HepG2 (cell line): ENCODE measurements at regions not wholly inside any gene's neighbourhood (a gene's known extent, or its start where the extent isn't known, plus 50 kb on each side); places are given as distances from the start of the nearest gene placed in this dataset.

Experiments used
- ATAC-seq: fragments of 200-7000 bp; cut with Tn5 transposase; 3 replicates; pipeline ENCODE4 v1.9.1; 2020; ENCODE audit warnings: mild to moderate bottlenecking, moderate library complexity
- BruUV-seq: library from RNA; stranded (reverse); fragments of 400-500 nt; replicated peaks from 2 replicates; lab custom pipeline; 2021; lab: Mats Ljungman, UMichigan
- CTCF ChIA-PET: fragments of 300-600 bp; formaldehyde crosslinking; extraction: SDS; loops from one replicate; lab custom pipeline; 2021; ENCODE audit warnings: low total read pairs, inconsistent platforms, low intra/inter-chr PET ratio; lab: Yijun Ruan, JAX
- POLR2A ChIA-PET: fragments of 350-600 bp; sonication (Branson Sonifier 250); formaldehyde crosslinking; loops from one replicate; lab custom pipeline; 2020; ENCODE audit warnings: antibody characterized with exemption, inconsistent platforms; lab: Yijun Ruan, JAX
- DNase-seq: peaks from one replicate; pipeline ENCODE4 v3.0.0-alpha.2; 2015; ENCODE audit warnings: low spot score
- FAIRE-seq: peaks from 3 replicates; lab custom pipeline; 2011; peaks lifted over from hg19 to GRCh38; lab: Jason Lieb, UNC
- H2AFZ ChIP-seq: one replicate; pipeline ENCODE4 v1.6.1; 2011; ENCODE audit warnings: low read length, inconsistent platforms
- H3K27ac ChIP-seq: fragments of 300-600 bp; 3 replicates; pipeline ENCODE4 v1.8.0; 2011; ENCODE audit warnings: mixed run types, mild to moderate bottlenecking, mixed read lengths, low read length, inconsistent platforms; ENCODE audit not compliant: insufficient read depth; ENCODE audit errors: extremely low read length
- H3K27me3 ChIP-seq, 2 experiments: fragments of 200-600 bp in 1 of 2; 2 replicates in 1 of 2; 3 replicates in 1 of 2; pipeline versions ENCODE4 v1.6.0 to v1.8.0; 2011; ENCODE audit warnings: low read length in 2 of 2, mild to moderate bottlenecking in 2 of 2, moderate library complexity in 2 of 2, inconsistent platforms in 1 of 2; ENCODE audit not compliant: insufficient read depth in 2 of 2, control insufficient read depth in 1 of 2
- H3K36me3 ChIP-seq, 2 experiments: fragments of 200-600 bp in 1 of 2; replicated peaks in 1 of 2; 2 replicates in 1 of 2; 3 replicates in 1 of 2; pipeline versions ENCODE4 v1.5.1 to v1.8.0; 2011; ENCODE audit warnings: low read length in 2 of 2, inconsistent platforms in 1 of 2; ENCODE audit not compliant: insufficient read depth in 2 of 2, control insufficient read depth in 1 of 2
- H3K4me1 ChIP-seq: 2 replicates; pipeline ENCODE4 v1.5.1; 2012; ENCODE audit warnings: low read length, inconsistent platforms; ENCODE audit not compliant: insufficient read depth
- H3K4me2 ChIP-seq: 2 replicates; pipeline ENCODE4 v1.6.0; 2011; ENCODE audit warnings: low read depth, low read length, inconsistent platforms
- H3K4me3 ChIP-seq, 3 experiments: fragments of 200-600 bp in 1 of 3; sonication (generic), shearing (Covaris generic) in 1 of 3; replicated peaks in 1 of 3; 2 replicates each; pipeline ENCODE4 v1.5.1; 2011 to 2016; ENCODE audit warnings: low read length in 3 of 3, inconsistent platforms in 2 of 3, low read depth in 2 of 3, mild to moderate bottlenecking in 2 of 3, control low read depth in 1 of 3, mixed read lengths in 1 of 3; ENCODE audit not compliant: insufficient read depth in 1 of 3
- H3K79me2 ChIP-seq: one replicate; pipeline ENCODE4 v1.6.1; 2011; ENCODE audit warnings: low read length, inconsistent platforms; ENCODE audit not compliant: insufficient read depth
- H3K9ac ChIP-seq: 2 replicates; pipeline ENCODE4 v1.6.0; 2011; ENCODE audit warnings: mild to moderate bottlenecking, low read depth, low read length, inconsistent platforms; ENCODE audit not compliant: insufficient read depth
- H3K9me3 ChIP-seq: 2 replicates; pipeline ENCODE4 v1.5.1; 2012; ENCODE audit warnings: mild to moderate bottlenecking, low read length
- H4K20me1 ChIP-seq: 2 replicates; pipeline ENCODE4 v1.6.0; 2011; ENCODE audit warnings: inconsistent platforms, mild to moderate bottlenecking, low read length, moderate library complexity; ENCODE audit not compliant: insufficient read depth
- CREB1 ChIP-seq, 2 experiments: fragments of 450-650 bp in 1 of 2; IDR thresholded peaks; 2 replicates each; pipeline ENCODE4 v1.6.1; 2016 to 2017; ENCODE audit warnings: control low read depth in 1 of 2, mild to moderate bottlenecking in 1 of 2, missing compliant biosample characterization in 1 of 2, missing genetic modification characterization in 1 of 2
- FOXP1 ChIP-seq, 2 experiments: fragments of 450-650 bp in 1 of 2; IDR thresholded peaks; 2 replicates each; pipeline ENCODE4 v1.6.1; 2017 to 2018; ENCODE audit warnings: antibody characterized with exemption in 1 of 2
- HOXA7 ChIP-seq: sonication (generic); formaldehyde crosslinking; IDR thresholded peaks from 2 replicates; pipeline ENCODE4 v1.8.1; 2022; ENCODE audit warnings: mild to moderate bottlenecking, missing genetic modification reagents, moderate library complexity
- ZNF607 ChIP-seq: sonication (generic); formaldehyde crosslinking; IDR thresholded peaks from 2 replicates; pipeline ENCODE4 v1.5.1; 2020; ENCODE audit warnings: missing genetic modification reagents, mild to moderate bottlenecking, borderline replicate concordance
- WGBS: methylation state at CpG from one replicate; pipeline ENCODE4 v1.1.6; 2017; ENCODE audit warnings: low lambda C conversion rate; 5-methylcytosine and 5-hydroxymethylcytosine counted together
- in situ Hi-C: cut with HindIII; loops from 2 replicates; pipeline ENCODE4 v1.10.0; 2017; ENCODE audit warnings: low pct_unique_long_range_greater_than_20kb; ENCODE audit not compliant: extremely low pct_ligation_motif_present
- intact Hi-C: fragments of 100-400 bp; cut with micrococcal nuclease; formaldehyde crosslinking; loops from one replicate; pipeline ENCODE4 v1.10.0; 2022; ENCODE audit not compliant: unreplicated experiment

- no TSS peak for BruUV-seq
- intact Hi-C loops: no loop called here
- Histone ChIP-seq H3K9ac (no peak overlapping the region), H3K27ac (no peak overlapping the region), H3K9me3 (no peaks in the 10 kb centered on the region), H4K20me1 (no peaks in the 10 kb centered on the region), H3K36me3 (no peaks in the 10 kb centered on the region), H3K4me2 (no peak overlapping the region), H3K4me3 (no peak overlapping the region), H2AFZ (no peak overlapping the region), H3K27me3 (no peaks in the 10 kb centered on the region), H3K79me2 (no peaks in the 10 kb centered on the region), H3K4me1 (no peaks in the 10 kb centered on the region)
- WGBS: 2% methylated on average over 4 of the region's 4 CpGs
- no peak for FAIRE-seq
- DNase-seq: no peak
- CTCF ChIA-PET: no interaction called here
- TF ChIP-seq CREB1 (IDR thresholded peaks at IDR 0.05) (peak; percentile 80), CREB1 (CRISPR knock-in tag; IDR thresholded peaks at IDR 0.05) (no peak), FOXP1 (IDR thresholded peaks at IDR 0.05) (no peak), FOXP1 (CRISPR knock-in tag; IDR thresholded peaks at IDR 0.05) (no peak)
- POLR2A ChIA-PET: no interaction called here
- no peak for ATAC-seq
- in situ Hi-C loops: no loop called here
Observed at GRCh38 chr12:78790148-78790547, 74.4 kb upstream of the SYT1 start.

- no peak overlapping the region for H3K27ac ChIP-seq
- no peaks in the 10 kb centered on the region for H3K36me3 ChIP-seq
- H3K4me2 ChIP-seq: no peak overlapping the region
- CTCF ChIA-PET: no interaction called here
- under 1% methylated on average over 6 of the region's 6 CpGs for WGBS
- no peak for DNase-seq
- H3K27me3 ChIP-seq: no peaks in the 10 kb centered on the region
- no peaks in the 10 kb centered on the region for H3K9me3 ChIP-seq
- H3K4me3 ChIP-seq: no peak overlapping the region
- POLR2A ChIA-PET: no interaction called here
- BruUV-seq: no TSS peak
- no peak overlapping the region for H2AFZ ChIP-seq
- no peak for ATAC-seq
- intact Hi-C loops: no loop called here
- TF ChIP-seq HOXA7 (CRISPR knock-in tag): no peak
- no peak for TF ChIP-seq ZNF607 (CRISPR knock-in tag)
- no peaks in the 10 kb centered on the region for H3K4me1 ChIP-seq
- in situ Hi-C loops: no loop called here
- no peaks in the 10 kb centered on the region for H4K20me1 ChIP-seq
- H3K9ac ChIP-seq: no peak overlapping the region
- no peaks in the 10 kb centered on the region for H3K79me2 ChIP-seq
- no peak for FAIRE-seq
Observed at GRCh38 chr12:78792052-78792698, 72.4 kb upstream of the SYT1 start.
